WTC11 (cell line): ENCODE measurements at regions not wholly inside any gene's neighbourhood (a gene's known extent, or its start where the extent isn't known, plus 50 kb on each side); places are given as distances from the start of the nearest gene placed in this dataset.

Source experiments
- CTCF ChIP-seq: fragments of 200-600 bp; IDR thresholded peaks from 2 replicates; pipeline ENCODE4 v1.8.0; 2022; ENCODE audit warnings: antibody characterized with exemption
- FOXJ3 ChIP-seq: sonication (generic); formaldehyde crosslinking; IDR thresholded peaks from 2 replicates; pipeline ENCODE4 v1.9.0; 2021; ENCODE audit warnings: missing genetic modification reagents, mild to moderate bottlenecking, borderline replicate concordance
- IRF1 ChIP-seq: sonication (generic); formaldehyde crosslinking; IDR thresholded peaks from 2 replicates; pipeline ENCODE4 v1.8.0; 2023; ENCODE audit warnings: missing genetic modification reagents
- JAZF1 ChIP-seq: fragments of 250-450 bp; sonication (Bioruptor Pico); IDR thresholded peaks from 2 replicates; pipeline ENCODE4 v1.9.0; 2021; ENCODE audit warnings: moderate library complexity, mild to moderate bottlenecking, inconsistent platforms
- MYBL2 ChIP-seq: sonication (generic); formaldehyde crosslinking; IDR thresholded peaks from 2 replicates; pipeline ENCODE4 v1.8.1; 2023; ENCODE audit warnings: mild to moderate bottlenecking, moderate library complexity, missing genetic modification reagents
- SMAD4 ChIP-seq: sonication (generic); formaldehyde crosslinking; IDR thresholded peaks from 2 replicates; pipeline ENCODE4 v1.8.0; 2022; ENCODE audit warnings: mild to moderate bottlenecking, missing genetic modification reagents
- ZNF281 ChIP-seq: sonication (generic); formaldehyde crosslinking; IDR thresholded peaks from 2 replicates; pipeline ENCODE4 v1.8.0; 2023; ENCODE audit warnings: mild to moderate bottlenecking, missing genetic modification reagents

- TF ChIP-seq CTCF, result no peak
- TF ChIP-seq IRF1 (CRISPR knock-in tag), result no peak
- TF ChIP-seq ZNF281 (CRISPR knock-in tag), result no peak
- TF ChIP-seq MYBL2 (CRISPR knock-in tag), result no peak
- no peak for TF ChIP-seq SMAD4 (CRISPR knock-in tag)
- no peak for TF ChIP-seq JAZF1
- TF ChIP-seq FOXJ3, result no peak
These were observed 353.7 kb downstream of the GASK1B start for GRCh38 chr4:157818946-157819692.
